Calu3 (cell line): ENCODE measurements at regions not wholly inside any gene's neighbourhood (a gene's known extent, or its start where the extent isn't known, plus 50 kb on each side); places are given as distances from the start of the nearest gene placed in this dataset.

Experiments
- BruUV-seq: library from RNA; stranded (reverse); fragments of 400-500 nt; replicated peaks from 2 replicates; lab custom pipeline; 2021; lab: Mats Ljungman, UMichigan
- CTCF ChIA-PET: fragments of 300-600 bp; sonication (Branson Sonifier 250); formaldehyde crosslinking; loops from one replicate; lab custom pipeline; 2022; ENCODE audit warnings: antibody characterized with exemption; lab: Charles Lee
- DNase-seq: peaks from one replicate; pipeline ENCODE4 v3.0.0; 2022
- H3K27ac Mint-ChIP-seq: one replicate; pipeline ENCODE4 v1.8.0; 2022; ENCODE audit warnings: mixed read lengths; ENCODE audit not compliant: unreplicated experiment
- H3K27me3 Mint-ChIP-seq: one replicate; pipeline ENCODE4 v1.8.0; 2022; ENCODE audit warnings: mixed read lengths; ENCODE audit not compliant: unreplicated experiment
- H3K36me3 Mint-ChIP-seq: one replicate; pipeline ENCODE4 v1.8.0; 2022; ENCODE audit warnings: mild to moderate bottlenecking, moderate library complexity, mixed read lengths; ENCODE audit not compliant: insufficient read depth, unreplicated experiment
- H3K4me1 Mint-ChIP-seq: one replicate; pipeline ENCODE4 v1.8.0; 2022; ENCODE audit warnings: mild to moderate bottlenecking, low read depth, mixed read lengths; ENCODE audit not compliant: unreplicated experiment
- H3K4me3 Mint-ChIP-seq: one replicate; pipeline ENCODE4 v1.8.0; 2022; ENCODE audit warnings: mild to moderate bottlenecking, low read depth, moderate library complexity, mixed read lengths; ENCODE audit not compliant: unreplicated experiment
- H3K9me3 Mint-ChIP-seq: one replicate; pipeline ENCODE4 v1.8.0; 2022; ENCODE audit warnings: low read depth, mixed read lengths; ENCODE audit not compliant: unreplicated experiment
- CTCF ChIP-seq: fragments of 200-600 bp; IDR thresholded peaks from one replicate; pipeline ENCODE4 v1.8.0; 2022; ENCODE audit warnings: antibody characterized with exemption; ENCODE audit not compliant: unreplicated experiment
- intact Hi-C: fragments of 100-400 bp; cut with micrococcal nuclease; formaldehyde crosslinking; loops from one replicate; pipeline ENCODE4 v1.10.0; 2022; ENCODE audit not compliant: unreplicated experiment

GRCh38 chr2:7767902-7768301 lies 850.7 kb downstream of the RNF144A start:
- TF ChIP-seq CTCF: no peak
- Mint-ChIP-seq H3K36me3 (no peaks in the 10 kb centered on the region), H3K9me3 (peaks cover 9% of the 10 kb centered on the region), H3K27me3 (no peaks in the 10 kb centered on the region), H3K27ac (no peak overlapping the region), H3K4me3 (no peak overlapping the region), H3K4me1 (peaks cover 4% of the 10 kb centered on the region)
- no peak for DNase-seq
- CTCF ChIA-PET: no interaction called here
- no TSS peak for BruUV-seq
- intact Hi-C loops: no loop called here

- Mint-ChIP-seq H3K36me3 (peaks cover 6% of the 10 kb centered on the region), H3K4me1 (peaks cover 29% of the 10 kb centered on the region), H3K27me3 (no peaks in the 10 kb centered on the region), H3K27ac (peak overlapping the region; percentile 19), H3K9me3 (peaks cover 5% of the 10 kb centered on the region), H3K4me3 (no peak overlapping the region)
- no peak for TF ChIP-seq CTCF
- intact Hi-C loops: loop anchor here (2.0 kb wide), 1 partner anchor 169 kb away; no protein-coding TSS in a partner anchor
- no TSS peak for BruUV-seq
- CTCF ChIA-PET: no interaction called here
- DNase-seq: no peak
These were observed 854.6 kb downstream of the RNF144A start for GRCh38 chr2:7771781-7772180.

DNA sequence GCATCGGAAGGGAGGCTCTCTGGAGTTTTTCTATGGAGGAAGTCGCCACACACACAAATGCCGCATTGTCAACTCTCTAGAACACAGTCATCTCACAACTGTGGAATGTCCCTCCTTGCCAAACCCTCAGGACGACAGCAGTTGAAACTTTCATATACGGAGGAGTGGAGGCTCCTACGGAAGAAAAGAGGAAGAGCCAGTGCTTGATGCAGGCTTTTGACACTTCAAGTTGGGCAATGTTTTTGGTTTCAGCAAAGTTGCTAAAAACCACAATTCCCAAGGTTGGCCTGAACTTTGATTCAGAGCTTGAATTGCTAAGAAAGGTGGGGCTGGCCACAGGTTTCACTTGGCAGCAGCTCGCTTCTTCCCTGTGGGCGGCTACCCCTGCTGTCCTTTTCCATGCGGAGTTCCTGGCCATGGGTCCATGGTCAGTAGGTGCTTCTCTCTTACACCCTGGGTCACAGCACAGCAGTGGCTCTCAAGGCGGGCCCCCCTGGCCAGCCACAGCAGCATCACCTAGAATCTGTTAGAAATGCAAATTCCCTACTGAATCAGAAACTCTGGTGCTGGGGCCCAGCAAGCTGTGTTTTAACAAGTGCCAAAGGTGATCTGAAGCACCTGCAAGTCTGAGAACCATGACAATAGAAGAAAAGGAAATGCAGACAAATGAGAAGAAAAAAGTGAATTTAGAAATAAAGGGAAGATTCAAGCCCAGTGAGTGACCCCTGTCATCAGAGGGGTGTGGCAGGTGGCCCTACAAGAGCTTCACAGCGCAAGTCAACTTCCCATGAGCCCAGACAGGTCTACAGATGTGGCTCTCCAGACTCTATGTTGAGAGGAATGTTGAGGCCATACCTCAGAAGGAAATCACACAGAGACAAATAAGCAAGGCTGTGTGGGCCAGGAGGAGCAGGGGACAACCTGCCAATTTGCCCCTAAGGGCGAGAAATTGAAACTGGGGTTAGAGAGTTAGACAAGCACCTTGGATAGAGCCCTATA lies 856.4 kb downstream of the RNF144A start:
- Mint-ChIP-seq H3K4me1 (peaks cover 29% of the 10 kb centered on the region), H3K36me3 (peaks cover 6% of the 10 kb centered on the region), H3K4me3 (peak overlapping the region; percentile 17), H3K27ac (peak overlapping the region; percentile 90), H3K9me3 (peaks cover 5% of the 10 kb centered on the region), H3K27me3 (no peaks in the 10 kb centered on the region)
- intact Hi-C loops: loop anchor here (1.0 to 2.0 kb wide), 2 partner anchors 52 to 167 kb away; no protein-coding TSS in a partner anchor
- CTCF ChIA-PET: interaction anchor here (0.7 to 2.1 kb wide), 6 partner anchors 22 to 372 kb away, joined by 3 to 11 read pairs (median 3); no protein-coding TSS in a partner anchor
- no peak for TF ChIP-seq CTCF
- peak; percentile 76 for DNase-seq
- TSS peak; percentile 99 for BruUV-seq

DNA sequence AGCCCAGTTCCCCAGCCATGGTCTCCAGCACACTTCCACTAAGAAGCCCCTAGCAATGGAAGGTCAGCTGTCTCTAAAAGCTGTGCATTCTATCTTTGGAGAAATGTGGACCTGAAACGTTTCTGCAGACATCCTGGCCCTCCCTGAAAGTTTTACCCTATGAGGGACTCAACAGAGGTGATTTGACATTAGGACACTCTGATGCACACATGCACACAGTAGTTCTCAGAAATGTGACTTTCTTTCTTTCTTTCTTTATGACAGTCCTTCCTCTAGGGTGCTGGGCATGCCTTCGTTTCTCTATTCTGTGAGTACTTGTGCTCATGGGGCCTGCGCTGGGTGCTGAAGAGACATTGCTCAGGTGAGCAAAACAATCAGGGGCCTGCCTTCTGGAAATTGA lies 857.3 kb downstream of the RNF144A start:
- DNase-seq: no peak
- intact Hi-C loops: no loop called here
- H3K36me3 Mint-ChIP-seq: peaks cover 6% of the 10 kb centered on the region
- BruUV-seq: no TSS peak
- no peaks in the 10 kb centered on the region for H3K27me3 Mint-ChIP-seq
- H3K27ac Mint-ChIP-seq: peak overlapping the region; percentile 90
- no peak for TF ChIP-seq CTCF
- CTCF ChIA-PET: interaction anchor here (2.1 kb wide), 1 partner anchor 51 kb away, joined by 11 read pairs; no protein-coding TSS in a partner anchor
- H3K4me1 Mint-ChIP-seq: peaks cover 29% of the 10 kb centered on the region
- H3K4me3 Mint-ChIP-seq: no peak overlapping the region
- H3K9me3 Mint-ChIP-seq: peaks cover 4% of the 10 kb centered on the region
